ENCODE measurements at regions not wholly inside any gene's neighbourhood (a gene's known extent, or its start where the extent isn't known, plus 50 kb on each side); places are given as distances from the start of the nearest gene placed in this dataset.
A peak's percentile ranks its signal among the peaks of the same experiment; 100 is the strongest.

GRCh38 chr2:19838616-19839015 lies 63.2 kb downstream of the TTC32 start:
- H3K4me3 ChIP-seq (ENCODE audit: low read length), result no peak overlapping the region
- DNase-seq (ENCODE audit: low read depth), result no peak
- TF ChIP-seq CTCF (conservative IDR thresholded peaks at IDR 0.05; ENCODE audit: low read length), result no peak

GRCh38 chr2:19837235-19837766 lies 64.5 kb downstream of the TTC32 start:
- no peak for TF ChIP-seq CTCF (conservative IDR thresholded peaks at IDR 0.05; ENCODE audit: low read length)
- DNase-seq (ENCODE audit: low read depth), result no peak
- H3K4me3 ChIP-seq (ENCODE audit: low read length), result no peak overlapping the region

GRCh38 chr2:19835781-19836281 lies 66.0 kb downstream of the TTC32 start:
- DNase-seq (ENCODE audit: low read depth), result peak; percentile 48
- no peak overlapping the region for H3K4me3 ChIP-seq (ENCODE audit: low read length)
- TF ChIP-seq CTCF (conservative IDR thresholded peaks at IDR 0.05; ENCODE audit: low read length), result no peak

- no peak for TF ChIP-seq CTCF (conservative IDR thresholded peaks at IDR 0.05; ENCODE audit: low read length)
- DNase-seq (ENCODE audit: low read depth), result no peak
- no peak overlapping the region for H3K4me3 ChIP-seq (ENCODE audit: low read length)
Measured at GRCh38 chr2:19833978-19834377, 67.8 kb downstream of the TTC32 start.

GRCh38 chr2:19829672-19830071 lies 72.1 kb downstream of the TTC32 start:
- DNase-seq (ENCODE audit: low read depth), result no peak
- no peak for TF ChIP-seq CTCF (conservative IDR thresholded peaks at IDR 0.05; ENCODE audit: low read length)
- H3K4me3 ChIP-seq (ENCODE audit: low read length), result no peak overlapping the region

GRCh38 chr2:19826874-19827273 lies 74.9 kb downstream of the TTC32 start:
- H3K4me3 ChIP-seq (ENCODE audit: low read length), result no peak overlapping the region
- TF ChIP-seq CTCF (conservative IDR thresholded peaks at IDR 0.05; ENCODE audit: low read length), result no peak
- no peak for DNase-seq (ENCODE audit: low read depth)

GRCh38 chr2:19823507-19823906 lies 78.3 kb downstream of the TTC32 start:
- DNase-seq (ENCODE audit: low read depth), result peak; percentile 67
- H3K4me3 ChIP-seq (ENCODE audit: low read length), result no peak overlapping the region
- no peak for TF ChIP-seq CTCF (conservative IDR thresholded peaks at IDR 0.05; ENCODE audit: low read length)
